ENCODE measurements at regions not wholly inside any gene's neighbourhood (a gene's known extent, or its start where the extent isn't known, plus 50 kb on each side); places are given as distances from the start of the nearest gene placed in this dataset.
"Not testable (repeated sequence)": the region's sequence is repeated elsewhere in the genome, so short reads cannot be mapped to it uniquely, and the experiment has no call there.

DNA sequence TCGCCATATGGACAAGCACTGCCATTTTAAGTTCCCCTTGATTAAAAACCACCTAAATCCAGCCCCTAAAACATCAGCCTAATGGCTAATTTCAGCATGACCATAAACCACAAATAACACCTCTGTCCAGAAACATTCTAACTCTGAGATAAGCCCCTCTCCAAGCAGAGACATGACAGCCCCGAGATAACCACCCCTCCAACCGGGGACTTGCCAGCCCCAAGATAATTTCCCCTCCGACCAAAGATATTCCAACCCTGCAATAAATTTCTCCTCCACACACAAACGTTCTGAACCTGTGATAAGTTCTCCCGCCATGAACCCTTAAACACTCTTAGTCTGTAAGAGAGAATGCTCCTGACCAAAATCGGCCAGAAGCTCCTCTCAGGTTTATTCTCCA, 586.8 kb downstream of the EDEM1 start:
- no peaks in the 10 kb centered on the region for H3K27me3 ChIP-seq
- H3K36me3 ChIP-seq, result no peaks in the 10 kb centered on the region
- no peak overlapping the region for H3K4me3 ChIP-seq
- H3K9me3 ChIP-seq, result no peaks in the 10 kb centered on the region
- DNase-seq, result no peak
- H3K4me1 ChIP-seq, result no peaks in the 10 kb centered on the region
- TF ChIP-seq, protein P1, sequence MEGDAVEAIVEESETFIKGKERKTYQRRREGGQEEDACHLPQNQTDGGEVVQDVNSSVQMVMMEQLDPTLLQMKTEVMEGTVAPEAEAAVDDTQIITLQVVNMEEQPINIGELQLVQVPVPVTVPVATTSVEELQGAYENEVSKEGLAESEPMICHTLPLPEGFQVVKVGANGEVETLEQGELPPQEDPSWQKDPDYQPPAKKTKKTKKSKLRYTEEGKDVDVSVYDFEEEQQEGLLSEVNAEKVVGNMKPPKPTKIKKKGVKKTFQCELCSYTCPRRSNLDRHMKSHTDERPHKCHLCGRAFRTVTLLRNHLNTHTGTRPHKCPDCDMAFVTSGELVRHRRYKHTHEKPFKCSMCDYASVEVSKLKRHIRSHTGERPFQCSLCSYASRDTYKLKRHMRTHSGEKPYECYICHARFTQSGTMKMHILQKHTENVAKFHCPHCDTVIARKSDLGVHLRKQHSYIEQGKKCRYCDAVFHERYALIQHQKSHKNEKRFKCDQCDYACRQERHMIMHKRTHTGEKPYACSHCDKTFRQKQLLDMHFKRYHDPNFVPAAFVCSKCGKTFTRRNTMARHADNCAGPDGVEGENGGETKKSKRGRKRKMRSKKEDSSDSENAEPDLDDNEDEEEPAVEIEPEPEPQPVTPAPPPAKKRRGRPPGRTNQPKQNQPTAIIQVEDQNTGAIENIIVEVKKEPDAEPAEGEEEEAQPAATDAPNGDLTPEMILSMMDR (IDR thresholded peaks at IDR 0.05), result no peak
- TF ChIP-seq POLR2A (IDR thresholded peaks at IDR 0.05), result no peak
- H3K27ac ChIP-seq, result no peak overlapping the region

DNA sequence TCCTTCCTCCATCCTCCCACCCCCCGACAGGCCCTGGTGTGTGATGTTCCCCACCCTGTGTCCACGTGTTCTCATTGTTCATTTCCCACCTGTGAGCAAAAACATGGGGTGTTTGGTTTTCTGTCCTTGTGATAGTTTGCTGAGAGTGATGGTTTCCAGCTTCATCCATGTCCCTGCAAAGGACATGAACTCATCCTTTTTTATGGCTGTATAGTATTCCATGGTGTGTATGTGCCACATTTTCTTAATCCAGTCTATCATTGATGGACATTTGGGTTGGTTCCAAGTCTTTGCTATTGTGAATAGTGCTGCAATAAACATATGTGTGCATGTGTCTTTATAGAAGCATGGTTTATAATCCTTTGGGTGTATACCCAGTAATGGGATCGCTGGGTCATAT, 587.6 kb downstream of the EDEM1 start:
- not testable (repeated sequence) for H3K4me1 ChIP-seq, DNase-seq, H3K27me3 ChIP-seq, H3K9me3 ChIP-seq, H3K36me3 ChIP-seq, H3K27ac ChIP-seq, H3K4me3 ChIP-seq

DNA sequence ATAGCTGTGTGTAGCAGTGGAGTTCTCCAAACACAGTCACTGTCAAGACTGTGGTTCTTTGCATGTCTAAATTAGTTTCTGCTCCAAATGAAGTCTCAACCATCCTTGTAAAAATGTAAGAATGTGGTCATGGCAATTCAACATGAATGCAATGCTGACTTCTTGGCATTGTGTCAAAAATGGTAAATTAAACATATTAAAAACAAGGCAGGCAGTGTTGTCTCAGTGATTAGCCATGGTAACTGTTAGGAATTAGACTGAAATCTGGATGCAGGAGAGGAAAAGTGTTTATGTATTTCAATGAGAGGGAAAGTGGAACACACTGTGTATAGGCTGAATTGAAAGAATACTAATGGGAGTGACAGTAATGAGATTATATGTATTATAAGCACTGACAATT, 597.2 kb downstream of the EDEM1 start:
- Histone ChIP-seq H3K36me3 (no peaks in the 10 kb centered on the region), H3K4me1 (no peaks in the 10 kb centered on the region), H3K27ac (no peak overlapping the region), H3K4me3 (no peak overlapping the region), H3K27me3 (no peaks in the 10 kb centered on the region), H3K9me3 (no peaks in the 10 kb centered on the region)
- TF ChIP-seq, protein P1 (IDR thresholded peaks at IDR 0.05), result no peak
- no peak for TF ChIP-seq POLR2A (IDR thresholded peaks at IDR 0.05)
- DNase-seq, result no peak

DNA sequence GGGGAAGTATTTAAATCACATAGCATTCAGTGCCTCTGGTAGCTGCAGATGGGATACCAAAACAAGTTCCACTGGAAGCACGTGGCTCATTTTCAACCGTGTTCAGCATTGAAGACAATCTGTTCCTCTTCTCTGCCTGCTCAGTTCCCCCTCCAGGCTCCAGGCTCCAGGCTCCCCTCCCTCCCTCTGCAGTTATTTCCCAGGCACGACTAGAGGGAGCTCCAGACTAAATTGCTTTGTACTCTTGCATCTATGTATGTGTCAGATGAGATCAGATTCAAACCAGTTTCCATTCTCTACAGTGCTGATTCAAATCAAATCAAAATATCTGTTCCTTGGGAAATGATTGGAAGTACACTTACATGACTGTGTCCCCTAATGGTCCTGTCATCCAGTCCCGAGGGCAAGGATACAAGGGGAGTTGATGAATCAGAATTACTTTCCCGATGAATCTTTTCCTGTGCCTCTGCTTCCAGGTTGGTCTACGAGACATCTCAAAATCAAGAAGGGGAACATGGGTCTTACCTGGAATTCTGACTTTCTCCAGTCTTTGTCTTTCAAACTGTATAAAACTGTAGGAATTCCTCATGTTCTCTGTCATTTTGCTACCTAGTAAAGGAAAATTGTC, 600.5 kb downstream of the EDEM1 start:
- no peaks in the 10 kb centered on the region for H3K27me3 ChIP-seq
- H3K36me3 ChIP-seq, result no peaks in the 10 kb centered on the region
- H3K9me3 ChIP-seq, result no peaks in the 10 kb centered on the region
- TF ChIP-seq POLR2A (IDR thresholded peaks at IDR 0.05), result no peak
- TF ChIP-seq, protein P1 (IDR thresholded peaks at IDR 0.05), result no peak
- DNase-seq, result peak in 1 of 3 donors; percentile 48
- no peaks in the 10 kb centered on the region for H3K4me1 ChIP-seq
- no peak overlapping the region for H3K4me3 ChIP-seq
- H3K27ac ChIP-seq, result no peak overlapping the region

DNA sequence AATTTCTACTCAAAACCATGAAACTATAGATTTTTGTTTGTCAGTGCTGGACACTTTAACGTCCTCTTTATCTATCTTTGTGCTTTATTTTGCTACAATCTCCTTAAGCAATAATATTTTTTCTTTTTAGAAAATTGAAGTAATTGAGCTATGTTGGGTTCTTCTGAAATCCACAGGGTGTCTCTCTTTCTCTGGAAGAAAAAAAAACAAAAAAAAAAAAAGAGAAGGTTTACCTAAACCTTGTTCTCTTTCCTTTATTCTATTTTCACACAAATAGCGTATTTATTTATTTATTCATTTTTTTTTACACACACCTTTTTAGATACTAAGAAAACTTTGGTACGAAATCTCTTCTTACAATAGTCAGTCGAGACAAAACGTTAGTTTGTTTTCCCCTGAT, 601.0 kb downstream of the EDEM1 start:
- DNase-seq, result no peak
- H3K27me3 ChIP-seq, result no peaks in the 10 kb centered on the region
- H3K27ac ChIP-seq, result no peak overlapping the region
- H3K4me1 ChIP-seq, result no peaks in the 10 kb centered on the region
- no peaks in the 10 kb centered on the region for H3K36me3 ChIP-seq
- TF ChIP-seq, protein P1 (IDR thresholded peaks at IDR 0.05), result no peak
- no peak for TF ChIP-seq POLR2A (IDR thresholded peaks at IDR 0.05)
- H3K4me3 ChIP-seq, result no peak overlapping the region
- no peaks in the 10 kb centered on the region for H3K9me3 ChIP-seq

DNA sequence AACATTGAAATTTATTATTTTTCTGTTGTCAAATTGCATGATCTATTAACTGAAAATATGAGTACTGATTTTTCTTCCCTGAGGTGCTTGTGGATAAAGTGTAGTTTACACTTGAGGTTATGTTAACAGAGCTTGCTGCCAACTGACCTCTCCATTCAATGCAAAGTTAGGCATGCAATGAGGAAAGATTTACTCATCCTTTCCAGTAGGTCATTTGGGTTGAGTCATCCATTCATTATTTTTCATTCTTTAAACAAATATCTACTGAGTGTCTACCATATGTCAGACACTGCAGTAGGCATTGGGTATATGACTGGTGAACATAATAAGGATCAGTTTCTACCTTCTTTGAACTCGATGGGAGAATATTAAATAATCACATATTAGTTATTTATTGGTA, 604.1 kb downstream of the EDEM1 start:
- no peaks in the 10 kb centered on the region for H3K9me3 ChIP-seq
- no peak overlapping the region for H3K4me3 ChIP-seq
- DNase-seq, result no peak
- no peaks in the 10 kb centered on the region for H3K27me3 ChIP-seq
- no peaks in the 10 kb centered on the region for H3K36me3 ChIP-seq
- H3K27ac ChIP-seq, result no peak overlapping the region
- H3K4me1 ChIP-seq, result no peaks in the 10 kb centered on the region
- TF ChIP-seq, protein P1 (IDR thresholded peaks at IDR 0.05), result no peak
- TF ChIP-seq POLR2A (IDR thresholded peaks at IDR 0.05), result no peak

All from Peyer's patch (tissue), 4 donors.